GM23248 (cell line): ENCODE measurements at regions not wholly inside any gene's neighbourhood (a gene's known extent, or its start where the extent isn't known, plus 50 kb on each side); places are given as distances from the start of the nearest gene placed in this dataset.

Experiments used
- DNase-seq: peaks from one replicate; pipeline ENCODE4 v3.0.0-alpha.2; 2015
- H2AFZ ChIP-seq: fragments of 200-600 bp; sonication (generic); 2 replicates; pipeline ENCODE4 v1.6.1; 2016; ENCODE audit warnings: antibody characterized with exemption
- H3F3A ChIP-seq: fragments of 200-600 bp; sonication (generic); 2 replicates; pipeline ENCODE4 v1.6.1; 2016; ENCODE audit warnings: mild to moderate bottlenecking, antibody characterized with exemption, mixed run types; ENCODE audit not compliant: insufficient read depth
- H3K27ac ChIP-seq: fragments of 200-600 bp; sonication (generic); 2 replicates; pipeline ENCODE4 v1.5.1; 2016; ENCODE audit warnings: mild to moderate bottlenecking
- H3K27me3 ChIP-seq: fragments of 200-600 bp; sonication (generic); replicated peaks from 2 replicates; pipeline ENCODE4 v1.6.1; 2016; ENCODE audit warnings: mild to moderate bottlenecking; ENCODE audit not compliant: insufficient read depth
- H3K36me3 ChIP-seq: fragments of 200-600 bp; sonication (generic); 2 replicates; pipeline ENCODE4 v1.6.1; 2016; ENCODE audit warnings: low read depth, mild to moderate bottlenecking
- H3K4me1 ChIP-seq: fragments of 200-600 bp; sonication (generic); 2 replicates; pipeline ENCODE4 v1.6.1; 2016; ENCODE audit warnings: mild to moderate bottlenecking; ENCODE audit not compliant: insufficient read depth
- H3K4me2 ChIP-seq: fragments of 200-600 bp; sonication (generic); one replicate; pipeline ENCODE4 v1.6.1; 2016; ENCODE audit warnings: mild to moderate bottlenecking; ENCODE audit not compliant: unreplicated experiment
- H3K4me3 ChIP-seq: fragments of 200-600 bp; sonication (generic); 2 replicates; pipeline ENCODE4 v1.5.1; 2016; ENCODE audit warnings: mild to moderate bottlenecking
- H3K79me2 ChIP-seq: fragments of 200-600 bp; sonication (generic); 2 replicates; pipeline ENCODE4 v1.6.1; 2016; ENCODE audit warnings: mild to moderate bottlenecking; ENCODE audit not compliant: insufficient read depth
- H3K9ac ChIP-seq: fragments of 200-600 bp; sonication (generic); 2 replicates; pipeline ENCODE4 v1.6.1; 2016; ENCODE audit warnings: mild to moderate bottlenecking
- H3K9me2 ChIP-seq: fragments of 200-600 bp; sonication (generic); 2 replicates; pipeline ENCODE4 v1.6.1; 2016; ENCODE audit warnings: mixed run types, mild to moderate bottlenecking, moderate library complexity; ENCODE audit not compliant: insufficient read depth
- H3K9me3 ChIP-seq: fragments of 200-600 bp; sonication (generic); one replicate; pipeline ENCODE4 v1.6.1; 2017; ENCODE audit warnings: low read depth
- H4K20me1 ChIP-seq: fragments of 200-600 bp; sonication (generic); 2 replicates; pipeline ENCODE4 v1.6.0; 2016; ENCODE audit not compliant: insufficient read depth
- EZH2 ChIP-seq: fragments of 200-600 bp; sonication (generic); IDR thresholded peaks from 2 replicates; pipeline ENCODE4 v1.6.1; 2018; ENCODE audit warnings: antibody characterized with exemption, mild to moderate bottlenecking; ENCODE audit not compliant: insufficient read depth, poor library complexity, severe bottlenecking
- EZH2phosphoT487 ChIP-seq: fragments of 200-600 bp; sonication (generic); IDR thresholded peaks from 2 replicates; pipeline ENCODE4 v1.6.1; 2018; ENCODE audit warnings: antibody characterized with exemption, moderate library complexity, mild to moderate bottlenecking, low read depth; ENCODE audit not compliant: insufficient read depth
- WGBS, 2 experiments: methylation state at CpG; one replicate each; pipeline ENCODE4 v1.1.6; 2015 to 2017; ENCODE audit warnings: low lambda C conversion rate in 2 of 2, low coverage in 1 of 2; ENCODE audit errors: missing lambda C conversion rate in 2 of 2; 5-methylcytosine and 5-hydroxymethylcytosine counted together
- in situ Hi-C: fragments of 300-500 bp; cut with MboI; formaldehyde crosslinking; loops from 2 replicates; pipeline ENCODE4 v1.15.0; 2020

DNA sequence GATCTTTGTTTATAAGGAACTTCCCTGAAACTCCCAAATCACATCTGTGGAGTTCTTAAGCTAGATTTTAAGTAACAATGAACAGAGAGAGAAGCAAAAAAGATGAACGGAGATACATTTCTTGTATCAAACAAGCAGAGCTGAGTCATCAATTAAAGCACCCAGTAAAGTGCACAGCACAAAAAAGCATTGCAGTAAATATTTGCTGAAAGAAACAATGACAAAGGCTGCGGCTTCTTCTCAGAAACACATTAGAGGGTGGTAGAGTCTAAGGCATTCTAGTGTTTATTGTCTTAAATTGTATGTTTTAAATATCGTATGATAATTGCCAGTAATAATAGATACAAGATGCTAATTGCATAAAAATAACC, 941.6 kb upstream of the CHORDC1 start:
- H2AFZ ChIP-seq = no peak overlapping the region
- TF ChIP-seq EZH2phosphoT487 = no peak
- no peak for TF ChIP-seq EZH2
- no peaks in the 10 kb centered on the region for H4K20me1 ChIP-seq
- H3K27me3 ChIP-seq = no peaks in the 10 kb centered on the region
- H3K4me2 ChIP-seq = no peak overlapping the region
- no peak overlapping the region for H3K27ac ChIP-seq
- in situ Hi-C loops = no loop called here
- H3K9me2 ChIP-seq = no peaks in the 10 kb centered on the region
- no peaks in the 10 kb centered on the region for H3K36me3 ChIP-seq
- H3K79me2 ChIP-seq = no peaks in the 10 kb centered on the region
- H3F3A ChIP-seq = no peaks in the 10 kb centered on the region
- WGBS, 2 experiments = 5 to 7% methylated on average over 3 of the region's 3 CpGs
- H3K9me3 ChIP-seq = no peaks in the 10 kb centered on the region
- H3K4me3 ChIP-seq = no peak overlapping the region
- H3K9ac ChIP-seq = no peak overlapping the region
- H3K4me1 ChIP-seq = no peaks in the 10 kb centered on the region
- no peak for DNase-seq

DNA sequence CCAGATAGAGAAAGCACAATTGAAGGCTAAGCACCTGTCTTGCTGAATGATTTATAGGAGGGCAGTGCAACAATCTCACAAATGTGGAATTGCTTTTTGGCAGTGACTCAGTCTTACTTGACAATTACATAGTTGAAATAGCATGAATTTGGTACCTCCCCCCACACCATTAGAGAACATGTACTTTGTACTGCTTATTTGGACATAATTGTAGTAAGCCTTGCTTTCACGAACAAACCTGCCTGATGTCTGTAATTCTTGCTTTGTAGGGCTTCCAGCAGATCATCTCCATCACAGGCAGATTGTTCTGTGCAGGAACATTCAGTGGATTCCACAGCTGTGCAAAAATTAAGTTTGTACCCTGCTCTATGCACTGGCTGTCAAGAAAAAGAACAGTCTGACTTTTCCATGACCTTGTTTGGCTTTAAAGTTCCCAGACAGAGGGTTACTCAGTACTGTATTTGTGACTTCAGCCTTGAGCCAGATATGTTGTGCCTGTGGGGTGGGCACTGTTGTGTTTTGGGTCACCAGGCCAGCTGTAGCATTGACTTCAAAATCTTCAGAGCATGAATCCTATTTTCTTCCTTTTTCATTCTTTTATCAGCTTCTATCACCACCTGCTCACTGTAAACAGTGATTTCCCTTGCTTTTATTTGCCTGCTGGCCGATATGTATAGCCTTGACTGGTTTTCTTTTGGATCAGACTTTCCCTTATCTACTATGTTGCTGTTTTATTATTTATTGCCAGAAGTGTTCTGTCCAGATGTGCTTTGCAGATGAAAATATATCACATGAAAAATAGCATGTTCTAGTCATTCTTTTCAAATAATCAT, 941.0 kb upstream of the CHORDC1 start:
- H4K20me1 ChIP-seq = no peaks in the 10 kb centered on the region
- H3K36me3 ChIP-seq = no peaks in the 10 kb centered on the region
- WGBS, 2 experiments = 3 to 4% methylated on average over 2 of the region's 2 CpGs
- TF ChIP-seq EZH2 = no peak
- no peak for TF ChIP-seq EZH2phosphoT487
- no peak overlapping the region for H3K9ac ChIP-seq
- in situ Hi-C loops = no loop called here
- H3K4me3 ChIP-seq = no peak overlapping the region
- no peaks in the 10 kb centered on the region for H3K9me2 ChIP-seq
- DNase-seq = no peak
- no peaks in the 10 kb centered on the region for H3K27me3 ChIP-seq
- no peaks in the 10 kb centered on the region for H3K79me2 ChIP-seq
- H3K4me2 ChIP-seq = no peak overlapping the region
- H3F3A ChIP-seq = no peaks in the 10 kb centered on the region
- H3K4me1 ChIP-seq = no peaks in the 10 kb centered on the region
- H3K27ac ChIP-seq = no peak overlapping the region
- H2AFZ ChIP-seq = no peak overlapping the region
- H3K9me3 ChIP-seq = no peaks in the 10 kb centered on the region

- Histone ChIP-seq H3K4me1 (no peaks in the 10 kb centered on the region), H3K79me2 (no peaks in the 10 kb centered on the region), H3K27ac (no peak overlapping the region), H3K36me3 (no peaks in the 10 kb centered on the region), H3K9me2 (no peaks in the 10 kb centered on the region), H3F3A (no peaks in the 10 kb centered on the region), H3K4me2 (no peak overlapping the region), H3K9me3 (no peaks in the 10 kb centered on the region), H3K27me3 (no peaks in the 10 kb centered on the region), H2AFZ (no peak overlapping the region), H4K20me1 (no peaks in the 10 kb centered on the region), H3K4me3 (no peak overlapping the region), H3K9ac (no peak overlapping the region)
- no peak for DNase-seq
- WGBS, 2 experiments = 12 to 16% methylated on average over 1 of the region's 1 CpG
- in situ Hi-C loops = no loop called here
- no peak for TF ChIP-seq EZH2phosphoT487
- TF ChIP-seq EZH2 = no peak
These were observed 937.8 kb upstream of the CHORDC1 start for GRCh38 chr11:91160661-91161060.

DNA sequence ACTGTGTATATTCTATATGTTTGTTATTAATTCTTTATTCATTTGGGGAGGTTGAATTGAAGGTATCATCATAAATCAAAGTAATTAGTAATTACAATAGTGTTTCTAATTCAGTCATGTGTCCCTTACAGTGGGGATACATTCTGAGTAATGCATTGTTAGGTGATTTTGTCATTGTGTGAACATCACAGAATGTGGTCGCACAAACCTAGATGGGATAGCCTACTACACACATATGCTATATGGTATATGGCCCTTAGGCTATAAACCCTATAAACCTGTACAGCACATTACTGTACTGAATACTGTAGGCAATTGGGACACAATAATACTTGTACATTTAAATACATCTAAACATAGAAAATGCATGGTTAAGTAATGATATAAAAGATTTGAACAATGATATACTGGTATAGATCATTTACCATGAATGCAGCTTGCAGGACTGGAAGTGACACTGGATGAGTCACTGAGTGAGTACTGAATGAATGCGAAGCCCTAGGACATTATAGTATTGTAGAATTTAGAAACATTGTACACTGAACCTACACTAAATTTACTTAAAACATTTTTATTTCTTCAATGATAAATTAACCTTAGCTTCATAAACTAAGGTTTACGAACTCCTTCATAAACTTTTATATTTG, 936.2 kb upstream of the CHORDC1 start:
- H3K79me2 ChIP-seq = no peaks in the 10 kb centered on the region
- peaks cover 3% of the 10 kb centered on the region for H3K9me3 ChIP-seq
- no peaks in the 10 kb centered on the region for H3K36me3 ChIP-seq
- TF ChIP-seq EZH2 (no peak), EZH2phosphoT487 (no peak)
- no peak overlapping the region for H3K27ac ChIP-seq
- in situ Hi-C loops = no loop called here
- H3K4me3 ChIP-seq = no peak overlapping the region
- 30 to 37% methylated on average over 3 of the region's 3 CpGs for WGBS, 2 experiments
- no peaks in the 10 kb centered on the region for H4K20me1 ChIP-seq
- no peaks in the 10 kb centered on the region for H3K9me2 ChIP-seq
- H3K4me1 ChIP-seq = no peaks in the 10 kb centered on the region
- H3K4me2 ChIP-seq = no peak overlapping the region
- H2AFZ ChIP-seq = no peak overlapping the region
- H3K27me3 ChIP-seq = no peaks in the 10 kb centered on the region
- no peak for DNase-seq
- no peaks in the 10 kb centered on the region for H3F3A ChIP-seq
- no peak overlapping the region for H3K9ac ChIP-seq
